VCaP (cell line): ENCODE measurements at regions not wholly inside any gene's neighbourhood (a gene's known extent, or its start where the extent isn't known, plus 50 kb on each side); places are given as distances from the start of the nearest gene placed in this dataset.

ENCODE experiments used
- H3K27ac ChIP-seq: fragments of 450-650 bp; 2 replicates; pipeline ENCODE4 v1.5.1; 2017
- CTCF ChIP-seq: fragments of 450-650 bp; conservative IDR thresholded peaks from 2 replicates; pipeline ENCODE4 v1.5.1; 2017; ENCODE audit warnings: mild to moderate bottlenecking, moderate library complexity

GRCh38 chr14:94914191-94914590 lies 144.3 kb upstream of the GSC start:
- no peak overlapping the region for H3K27ac ChIP-seq
- TF ChIP-seq CTCF, result no peak

- no peak for TF ChIP-seq CTCF
- peak overlapping the region; percentile 41 for H3K27ac ChIP-seq
These were observed 137.8 kb upstream of the GSC start for GRCh38 chr14:94907626-94908261.

DNA sequence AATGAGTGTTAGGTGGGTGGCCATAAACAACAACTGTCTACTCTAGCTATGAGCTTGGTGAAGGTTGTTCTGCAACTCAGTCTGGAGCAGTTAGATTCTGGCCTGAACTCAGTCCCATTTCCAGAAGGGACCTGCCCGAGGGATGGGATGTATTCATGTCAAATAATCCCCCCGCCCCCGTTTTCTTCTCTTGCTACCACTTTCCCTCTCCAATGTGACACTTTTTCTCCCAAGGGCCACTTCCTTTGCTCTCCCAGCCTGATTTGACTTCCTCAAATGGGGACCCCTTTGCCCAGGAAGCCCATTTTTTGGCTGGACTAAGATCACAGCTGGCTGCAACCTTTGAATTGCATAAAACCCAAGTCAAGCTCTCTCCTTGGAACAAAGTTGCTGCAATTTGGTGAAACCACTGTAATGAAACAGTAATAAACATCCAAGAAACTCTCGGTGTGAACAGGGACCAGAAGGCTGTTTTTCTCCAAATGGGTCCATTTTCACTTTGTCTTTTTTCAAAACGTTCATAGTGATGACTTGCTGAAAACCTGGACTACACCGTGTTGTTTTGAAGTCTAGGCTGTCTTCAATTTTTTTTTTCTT lies 137.2 kb upstream of the GSC start:
- TF ChIP-seq CTCF, result no peak

GRCh38 chr14:94906577-94906976 lies 136.7 kb upstream of the GSC start:
- no peak overlapping the region for H3K27ac ChIP-seq
- no peak for TF ChIP-seq CTCF

More for the DNA sequence above, 137.2 kb upstream of the GSC start:
- peak overlapping the region; percentile 41 for H3K27ac ChIP-seq

GRCh38 chr14:94904636-94905035 lies 134.7 kb upstream of the GSC start:
- H3K27ac ChIP-seq, result no peak overlapping the region
- no peak for TF ChIP-seq CTCF

- no peak for TF ChIP-seq CTCF
- H3K27ac ChIP-seq, result no peak overlapping the region
These were observed 134.0 kb upstream of the GSC start for GRCh38 chr14:94903883-94904282.

DNA sequence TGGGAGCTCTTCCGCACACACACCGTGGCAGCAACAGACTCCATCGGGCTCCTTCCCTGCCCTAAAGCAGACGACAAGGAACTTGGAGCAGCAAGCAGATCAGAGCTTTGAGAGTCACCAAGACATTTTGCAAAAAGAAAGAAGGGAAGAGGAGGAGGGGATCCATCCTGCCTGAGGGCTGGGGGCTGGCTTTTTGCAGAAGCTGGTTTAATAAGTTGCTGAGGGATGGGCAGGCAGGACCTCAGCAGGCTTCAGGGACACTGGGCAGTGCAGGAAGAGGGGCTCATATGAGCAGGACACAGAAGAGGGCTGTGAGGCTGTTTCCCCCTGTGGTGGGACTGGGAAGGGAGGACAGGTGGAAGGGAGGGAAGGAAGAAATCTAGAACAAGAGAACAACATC lies 133.4 kb upstream of the GSC start:
- no peak overlapping the region for H3K27ac ChIP-seq

More for the DNA sequence above, 133.4 kb upstream of the GSC start:
- TF ChIP-seq CTCF, result no peak
